Endothelial cell of umbilical vein (primary cell): ENCODE measurements at regions not wholly inside any gene's neighbourhood (a gene's known extent, or its start where the extent isn't known, plus 50 kb on each side); places are given as distances from the start of the nearest gene placed in this dataset.

Experiments
- BruUV-seq: library from RNA; stranded (reverse); fragments of 400-500 nt; replicated peaks from 2 replicates; lab custom pipeline; 2021; lab: Mats Ljungman, UMichigan
- CTCF ChIA-PET: fragments of 300-600, 350-600 bp; sonication (Branson Sonifier 250); formaldehyde crosslinking; loops from one replicate; lab custom pipeline; 2021; ENCODE audit warnings: antibody characterized with exemption, inconsistent platforms; lab: Charles Lee
- POLR2A ChIA-PET: fragments of 300-600, 350-600 bp; sonication (Branson Sonifier 250); formaldehyde crosslinking; loops from one replicate; lab custom pipeline; 2021; ENCODE audit warnings: antibody characterized with exemption, inconsistent platforms; lab: Charles Lee
- DNase-seq: peaks from one replicate; pipeline ENCODE4 v3.0.0-alpha.2; 2011; ENCODE audit warnings: low read depth, low spot score
- FAIRE-seq: peaks from 2 replicates; lab custom pipeline; 2011; peaks lifted over from hg19 to GRCh38; lab: Jason Lieb, UNC
- H2AFZ ChIP-seq: 2 replicates; pipeline ENCODE4 v1.6.0; 2012; ENCODE audit warnings: low read depth, low read length, control low read depth, inconsistent platforms
- H3K27ac ChIP-seq: 2 replicates; pipeline ENCODE4 v1.5.1; 2011; ENCODE audit warnings: low read depth, mild to moderate bottlenecking, control low read depth, low read length, moderate library complexity; ENCODE audit not compliant: insufficient read depth
- H3K27me3 ChIP-seq, 2 experiments: 2 replicates each; pipeline versions ENCODE4 v1.6.0 to v1.6.1; 2011; ENCODE audit warnings: low read length in 2 of 2, mixed read lengths in 1 of 2; ENCODE audit not compliant: control insufficient read depth in 2 of 2, insufficient read depth in 2 of 2
- H3K36me3 ChIP-seq, 2 experiments: 2 replicates in 1 of 2; 3 replicates in 1 of 2; pipeline ENCODE4 v1.5.1; 2011; ENCODE audit warnings: low read length in 2 of 2, mild to moderate bottlenecking in 1 of 2, moderate library complexity in 1 of 2; ENCODE audit not compliant: control insufficient read depth in 2 of 2, insufficient read depth in 2 of 2; ENCODE audit errors: extremely low read depth in 1 of 2
- H3K4me1 ChIP-seq: 3 replicates; pipeline ENCODE4 v1.5.1; 2011; ENCODE audit warnings: mild to moderate bottlenecking, low read length; ENCODE audit not compliant: control insufficient read depth, insufficient read depth; ENCODE audit errors: extremely low read depth
- H3K4me2 ChIP-seq: 2 replicates; pipeline ENCODE4 v1.6.1; 2011; ENCODE audit warnings: low read length, control low read depth, mixed read lengths; ENCODE audit not compliant: insufficient read depth
- H3K4me3 ChIP-seq, 3 experiments: fragments of 200-600 bp in 1 of 3; sonication (generic), shearing (Covaris generic) in 1 of 3; replicated peaks in 1 of 3; 2 replicates each; pipeline ENCODE4 v1.5.1; 2011 to 2016; ENCODE audit warnings: control low read depth in 3 of 3, low read length in 3 of 3, mild to moderate bottlenecking in 2 of 3, inconsistent platforms in 1 of 3, low read depth in 1 of 3, moderate library complexity in 1 of 3; ENCODE audit not compliant: insufficient read depth in 1 of 3
- H3K79me2 ChIP-seq: 2 replicates; pipeline ENCODE4 v1.6.0; 2012; ENCODE audit warnings: low read length, inconsistent platforms; ENCODE audit not compliant: control insufficient read depth, insufficient read depth
- H3K9ac ChIP-seq: replicated peaks from 2 replicates; pipeline ENCODE3; 2011; ENCODE audit warnings: low read length, control low read depth; ENCODE audit not compliant: insufficient read depth; ENCODE audit errors: extremely low read depth
- H3K9me1 ChIP-seq: replicated peaks from 3 replicates; pipeline ENCODE4 v1.6.0; 2011; ENCODE audit warnings: mild to moderate bottlenecking, low read length; ENCODE audit not compliant: control insufficient read depth, insufficient read depth; ENCODE audit errors: extremely low read depth
- H3K9me3 ChIP-seq: replicated peaks from 2 replicates; pipeline ENCODE4 v1.5.1; 2012; ENCODE audit warnings: low read length, inconsistent platforms; ENCODE audit not compliant: control insufficient read depth, insufficient read depth
- H4K20me1 ChIP-seq: replicated peaks from 2 replicates; pipeline ENCODE3; 2011; ENCODE audit warnings: mild to moderate bottlenecking, low read length; ENCODE audit not compliant: control insufficient read depth, insufficient read depth; ENCODE audit errors: extremely low read depth
- EZH2 ChIP-seq: IDR thresholded peaks from 2 replicates; pipeline ENCODE4 v1.6.1; 2012; ENCODE audit warnings: borderline replicate concordance, low read depth, mild to moderate bottlenecking, moderate library complexity, low read length, inconsistent platforms; ENCODE audit not compliant: severe bottlenecking
- FOS ChIP-seq: IDR thresholded peaks from 2 replicates; pipeline ENCODE4 v1.6.1; 2011; ENCODE audit warnings: mild to moderate bottlenecking, low read length, moderate library complexity, borderline replicate concordance; ENCODE audit not compliant: insufficient read depth
- GATA2 ChIP-seq: IDR thresholded peaks from 2 replicates; pipeline ENCODE4 v1.7.0; 2011; ENCODE audit warnings: low read depth, mild to moderate bottlenecking, moderate library complexity, mixed read lengths, low read length; ENCODE audit not compliant: insufficient read length, insufficient read depth
- JUN ChIP-seq: IDR thresholded peaks from 2 replicates; pipeline ENCODE4 v1.6.1; 2011; ENCODE audit warnings: borderline replicate concordance, low read depth; ENCODE audit not compliant: insufficient read length, insufficient read depth
- MAX ChIP-seq: IDR thresholded peaks from 2 replicates; pipeline ENCODE4 v1.6.1; 2011; ENCODE audit not compliant: insufficient read depth, insufficient read length
- MYC ChIP-seq: IDR thresholded peaks from one replicate; pipeline ENCODE4 v1.6.1; 2011; ENCODE audit warnings: mild to moderate bottlenecking, low read depth, low read length
- POLR2A ChIP-seq: IDR thresholded peaks from 2 replicates; pipeline ENCODE4 v1.6.1; 2012; ENCODE audit warnings: low read depth, mild to moderate bottlenecking, control low read depth, low read length
- POLR2AphosphoS5 ChIP-seq: IDR thresholded peaks from 2 replicates; pipeline ENCODE4 v1.6.1; 2012; ENCODE audit warnings: low read depth, mild to moderate bottlenecking, control low read depth, low read length, moderate library complexity; ENCODE audit not compliant: insufficient read depth
- dilution Hi-C: fragments of 300-500 bp; cut with MboI; formaldehyde crosslinking; loops from one replicate; pipeline ENCODE4 v1.15.0; 2019; ENCODE audit warnings: low sequenced_read_pairs; ENCODE audit not compliant: extremely low pct_ligation_motif_present
- intact Hi-C: fragments of 100-400 bp; cut with micrococcal nuclease; formaldehyde crosslinking; loops from one replicate; pipeline ENCODE4 v1.10.0; 2022
- TF ChIP-seq, protein P1 (sequence below), 2 donors: IDR thresholded peaks; 1 replicate in 1 of 2; 2 replicates in 1 of 2; pipeline ENCODE4 v1.5.1; 2011; ENCODE audit warnings: low read length in 2 of 2, mild to moderate bottlenecking in 2 of 2, moderate library complexity in 2 of 2, control low read depth in 1 of 2, inconsistent platforms in 1 of 2, low read depth in 1 of 2; ENCODE audit not compliant: insufficient read depth in 1 of 2; ENCODE audit errors: extremely low read depth in 1 of 2

DNA sequence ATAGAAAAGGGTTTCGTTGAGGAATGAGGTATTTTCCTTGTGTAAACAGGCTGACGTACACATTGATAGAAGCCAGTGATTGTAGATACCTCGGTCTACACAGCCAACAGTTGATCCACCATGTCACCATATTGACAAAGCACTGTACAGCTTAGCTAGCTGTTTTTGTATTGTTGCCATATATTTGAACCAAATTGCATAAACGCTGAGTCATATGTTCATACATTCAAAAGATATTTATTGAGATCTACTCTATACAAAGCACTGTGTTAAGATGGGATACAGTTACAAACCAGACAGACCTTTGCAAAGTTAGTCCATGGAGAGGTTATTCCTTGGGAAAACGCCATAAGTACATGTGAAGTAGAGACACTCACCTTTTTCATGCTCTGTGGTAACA, 132.4 kb upstream of the ATP1B1 start:
- dilution Hi-C loops = no loop called here

DNA sequence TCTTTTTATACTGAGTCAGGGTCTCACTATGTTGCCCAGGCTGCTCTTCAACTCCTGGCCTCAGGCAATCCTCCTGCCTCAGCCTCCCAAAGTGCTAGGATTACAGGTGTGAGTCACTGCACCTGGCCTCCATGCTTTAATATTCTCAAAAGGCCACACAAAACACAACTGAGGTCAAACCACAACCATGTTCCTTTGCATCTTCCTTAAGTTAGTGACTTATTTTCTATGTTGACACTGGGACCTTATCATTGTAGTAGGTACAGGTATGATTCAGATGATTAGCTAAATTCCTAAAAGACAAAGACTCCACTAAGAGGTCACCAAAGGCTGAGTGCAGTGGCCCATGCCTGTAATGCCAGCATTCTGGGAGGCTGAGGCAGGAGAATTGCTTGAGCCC, 131.9 kb upstream of the ATP1B1 start:
- no peak overlapping the region for H3K9ac ChIP-seq
- H3K9me1 ChIP-seq = no peaks in the 10 kb centered on the region
- DNase-seq (no peak), FAIRE-seq (no peak)
- H3K36me3 ChIP-seq = no peaks in the 10 kb centered on the region
- dilution Hi-C loops = no loop called here
- no peak overlapping the region for H2AFZ ChIP-seq
- ChIA-PET POLR2A (no interaction called here), CTCF (no interaction called here)
- intact Hi-C loops = no loop called here
- H3K4me3 ChIP-seq = no peak overlapping the region
- no peaks in the 10 kb centered on the region for H3K79me2 ChIP-seq
- H3K9me3 ChIP-seq = no peaks in the 10 kb centered on the region
- no peaks in the 10 kb centered on the region for H3K4me1 ChIP-seq
- no peak for TF ChIP-seq MYC
- no peak for TF ChIP-seq FOS
- TF ChIP-seq JUN = no peak
- no peak for TF ChIP-seq MAX
- TF ChIP-seq, protein P1, sequence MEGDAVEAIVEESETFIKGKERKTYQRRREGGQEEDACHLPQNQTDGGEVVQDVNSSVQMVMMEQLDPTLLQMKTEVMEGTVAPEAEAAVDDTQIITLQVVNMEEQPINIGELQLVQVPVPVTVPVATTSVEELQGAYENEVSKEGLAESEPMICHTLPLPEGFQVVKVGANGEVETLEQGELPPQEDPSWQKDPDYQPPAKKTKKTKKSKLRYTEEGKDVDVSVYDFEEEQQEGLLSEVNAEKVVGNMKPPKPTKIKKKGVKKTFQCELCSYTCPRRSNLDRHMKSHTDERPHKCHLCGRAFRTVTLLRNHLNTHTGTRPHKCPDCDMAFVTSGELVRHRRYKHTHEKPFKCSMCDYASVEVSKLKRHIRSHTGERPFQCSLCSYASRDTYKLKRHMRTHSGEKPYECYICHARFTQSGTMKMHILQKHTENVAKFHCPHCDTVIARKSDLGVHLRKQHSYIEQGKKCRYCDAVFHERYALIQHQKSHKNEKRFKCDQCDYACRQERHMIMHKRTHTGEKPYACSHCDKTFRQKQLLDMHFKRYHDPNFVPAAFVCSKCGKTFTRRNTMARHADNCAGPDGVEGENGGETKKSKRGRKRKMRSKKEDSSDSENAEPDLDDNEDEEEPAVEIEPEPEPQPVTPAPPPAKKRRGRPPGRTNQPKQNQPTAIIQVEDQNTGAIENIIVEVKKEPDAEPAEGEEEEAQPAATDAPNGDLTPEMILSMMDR (IDR thresholded peaks at IDR 0.05; ENCODE audit: extremely low read depth in 1 of 2, insufficient read depth in 1 of 2, low read depth in 1 of 2, low read length in 2 of 2) = no peak
- TF ChIP-seq POLR2A = no peak
- no peak for TF ChIP-seq GATA2
- TF ChIP-seq EZH2 = no peak
- no peak for TF ChIP-seq POLR2AphosphoS5
- H3K4me2 ChIP-seq = no peak overlapping the region
- no peak overlapping the region for H3K27ac ChIP-seq
- no TSS peak for BruUV-seq
- no peaks in the 10 kb centered on the region for H3K27me3 ChIP-seq
- no peaks in the 10 kb centered on the region for H4K20me1 ChIP-seq

More for the DNA sequence above, 132.4 kb upstream of the ATP1B1 start:
- Histone ChIP-seq H3K27me3 (no peaks in the 10 kb centered on the region), H3K9ac (no peak overlapping the region), H3K4me1 (no peaks in the 10 kb centered on the region), H3K9me1 (no peaks in the 10 kb centered on the region), H3K4me2 (no peak overlapping the region), H3K4me3 (no peak overlapping the region), H2AFZ (no peak overlapping the region), H3K9me3 (no peaks in the 10 kb centered on the region), H3K36me3 (no peaks in the 10 kb centered on the region), H4K20me1 (no peaks in the 10 kb centered on the region), H3K27ac (no peak overlapping the region), H3K79me2 (no peaks in the 10 kb centered on the region)
- intact Hi-C loops = no loop called here
- FAIRE-seq = no peak
- TF ChIP-seq MYC = no peak
- POLR2A ChIA-PET = no interaction called here
- no peak for DNase-seq
- no TSS peak for BruUV-seq
- CTCF ChIA-PET = no interaction called here
